Naive thymus-derived CD8-positive, alpha-beta T cell (primary cell): ENCODE measurements at regions not wholly inside any gene's neighbourhood (a gene's known extent, or its start where the extent isn't known, plus 50 kb on each side); places are given as distances from the start of the nearest gene placed in this dataset.
"Not testable (repeated sequence)": the region's sequence is repeated elsewhere in the genome, so short reads cannot be mapped to it uniquely, and the experiment has no call there.

Experiments used
- ATAC-seq, 2 donors: fragments of 150-1000 bp; cut with Tn5 transposase in 1 of 2; sonication (Bioruptor Pico), chemical (Tn5 transposase) in 1 of 2; 1 replicate in 1 of 2; 2 replicates in 1 of 2; pipeline ENCODE4 v1.10.0; 2021; ENCODE audit warnings: mild to moderate bottlenecking in 2 of 2, moderate library complexity in 2 of 2
- POLR2A ChIA-PET: fragments of 350-600 bp; sonication (Branson Sonifier 250); formaldehyde crosslinking; loops from one replicate; lab custom pipeline; 2021; ENCODE audit warnings: antibody characterized with exemption; lab: Charles Lee
- DNase-seq, 10 donors: peaks; one replicate each; pipeline versions ENCODE4 v3.0.0 to v3.0.0-alpha.2; 2020 to 2022
- H3K27ac Mint-ChIP-seq, 10 donors: one replicate each; pipeline ENCODE4 v1.8.0; 2020 to 2022; ENCODE audit warnings: mild to moderate bottlenecking in 10 of 10, mixed read lengths in 10 of 10, moderate library complexity in 4 of 10, inconsistent platforms in 1 of 10
- H3K27me3 Mint-ChIP-seq, 5 donors: one replicate each; pipeline ENCODE4 v1.8.0; 2021 to 2022; ENCODE audit warnings: mixed read lengths in 5 of 5
- H3K36me3 Mint-ChIP-seq, 3 donors: one replicate each; pipeline ENCODE4 v1.8.0; 2020 to 2022; ENCODE audit warnings: mixed read lengths in 3 of 3, mild to moderate bottlenecking in 2 of 3, inconsistent platforms in 1 of 3
- H3K4me1 Mint-ChIP-seq, 4 donors: one replicate each; pipeline ENCODE4 v1.8.0; 2021 to 2022; ENCODE audit warnings: mixed read lengths in 4 of 4
- H3K4me3 Mint-ChIP-seq, 10 donors: one replicate each; pipeline ENCODE4 v1.8.0; 2020 to 2022; ENCODE audit warnings: mild to moderate bottlenecking in 10 of 10, mixed read lengths in 10 of 10, moderate library complexity in 6 of 10, inconsistent platforms in 1 of 10
- H3K9me3 Mint-ChIP-seq, 9 donors: one replicate each; pipeline ENCODE4 v1.8.0; 2020 to 2022; ENCODE audit warnings: mixed read lengths in 9 of 9, mild to moderate bottlenecking in 3 of 9, inconsistent platforms in 1 of 9, moderate library complexity in 1 of 9

- no peak for ATAC-seq
- Mint-ChIP-seq H3K4me3 (no peak overlapping the region), H3K27me3 (no peaks in the 10 kb centered on the region), H3K9me3 (peaks cover 0 to 6% (median 0%) of the 10 kb centered on the region in 9 donors), H3K36me3 (peaks cover 0 to 1% (median 0%) of the 10 kb centered on the region in 3 donors), H3K27ac (no peak overlapping the region), H3K4me1 (peaks cover 0 to 12% (median 0%) of the 10 kb centered on the region in 4 donors)
- POLR2A ChIA-PET, result interaction anchor here (0.7 kb wide), 1 partner anchor 740 kb away, joined by 3 read pairs; the partner anchor contains the start of gene CLINT1
- no peak for DNase-seq
These were observed 500.6 kb downstream of the EBF1 start for GRCh38 chr5:158599157-158599556.

- H3K36me3 Mint-ChIP-seq, result peaks cover 0 to 1% (median 0%) of the 10 kb centered on the region in 3 donors
- no peak for DNase-seq
- POLR2A ChIA-PET, result no interaction called here
- peaks cover 0 to 6% (median 0%) of the 10 kb centered on the region in 9 donors for H3K9me3 Mint-ChIP-seq
- H3K27ac Mint-ChIP-seq, result no peak overlapping the region
- H3K4me1 Mint-ChIP-seq, result peaks cover 2 to 18% (median 15%) of the 10 kb centered on the region in 4 donors
- H3K4me3 Mint-ChIP-seq, result no peak overlapping the region
- ATAC-seq, result no peak
- H3K27me3 Mint-ChIP-seq, result peaks cover 0 to 1% (median 0%) of the 10 kb centered on the region in 5 donors
These were observed 505.0 kb downstream of the EBF1 start for GRCh38 chr5:158594595-158595242.

GRCh38 chr5:158593925-158594324 lies 505.8 kb downstream of the EBF1 start:
- ATAC-seq, result no peak
- no peak for DNase-seq
- H3K27me3 Mint-ChIP-seq, result peaks cover 0 to 1% (median 0%) of the 10 kb centered on the region in 5 donors
- H3K4me3 Mint-ChIP-seq, result no peak overlapping the region
- POLR2A ChIA-PET, result no interaction called here
- H3K4me1 Mint-ChIP-seq, result peaks cover 2 to 19% (median 15%) of the 10 kb centered on the region in 4 donors
- H3K27ac Mint-ChIP-seq, result no peak overlapping the region
- peaks cover 0 to 6% (median 0%) of the 10 kb centered on the region in 9 donors for H3K9me3 Mint-ChIP-seq
- peaks cover 0 to 1% (median 0%) of the 10 kb centered on the region in 3 donors for H3K36me3 Mint-ChIP-seq

- no peaks in the 10 kb centered on the region for H3K36me3 Mint-ChIP-seq
- no peak overlapping the region for H3K4me3 Mint-ChIP-seq
- no peak overlapping the region for H3K27ac Mint-ChIP-seq
- H3K4me1 Mint-ChIP-seq, result peaks cover 2 to 19% (median 10%) of the 10 kb centered on the region in 4 donors
- DNase-seq (no peak), ATAC-seq (no peak)
- POLR2A ChIA-PET, result no interaction called here
- H3K9me3 Mint-ChIP-seq, result peaks cover 0 to 2% (median 0%) of the 10 kb centered on the region in 9 donors
- H3K27me3 Mint-ChIP-seq, result peaks cover 0 to 1% (median 0%) of the 10 kb centered on the region in 5 donors
These were observed 508.3 kb downstream of the EBF1 start for GRCh38 chr5:158591301-158591863.

GRCh38 chr5:158590746-158591300 lies 508.9 kb downstream of the EBF1 start:
- Mint-ChIP-seq H3K36me3 (peaks cover 0 to 5% (median 3%) of the 10 kb centered on the region in 3 donors), H3K27me3 (peaks cover 0 to 3% (median 0%) of the 10 kb centered on the region in 5 donors), H3K4me3 (no peak overlapping the region), H3K9me3 (peaks cover 1 to 7% (median 4%) of the 10 kb centered on the region in 9 donors), H3K27ac (no peak overlapping the region), H3K4me1 (peaks cover 2 to 19% (median 10%) of the 10 kb centered on the region in 4 donors)
- ATAC-seq (no peak), DNase-seq (no peak)
- POLR2A ChIA-PET, result no interaction called here

- Mint-ChIP-seq H3K9me3 (peaks cover 7 to 16% (median 12%) of the 10 kb centered on the region in 9 donors), H3K4me3 (no peak overlapping the region), H3K4me1 (peaks cover 2 to 19% (median 10%) of the 10 kb centered on the region in 4 donors), H3K27ac (peak overlapping the region in 1 of 10 donors; percentile 68), H3K36me3 (peaks cover 0 to 14% (median 12%) of the 10 kb centered on the region in 3 donors), H3K27me3 (peaks cover 0 to 3% (median 0%) of the 10 kb centered on the region in 5 donors)
- POLR2A ChIA-PET, result no interaction called here
- no peak for ATAC-seq
- DNase-seq, result no peak
These were observed 509.8 kb downstream of the EBF1 start for GRCh38 chr5:158589939-158590338.

GRCh38 chr5:158588617-158589016 lies 511.1 kb downstream of the EBF1 start:
- Mint-ChIP-seq H3K27me3 (peaks cover 0 to 3% (median 0%) of the 10 kb centered on the region in 5 donors), H3K36me3 (peaks cover 0 to 18% (median 12%) of the 10 kb centered on the region in 3 donors), H3K4me1 (peaks cover 2 to 18% (median 9%) of the 10 kb centered on the region in 4 donors), H3K9me3 (peaks cover 8 to 21% (median 18%) of the 10 kb centered on the region in 9 donors), H3K27ac (no peak overlapping the region), H3K4me3 (no peak overlapping the region)
- DNase-seq (no peak), ATAC-seq (no peak)
- POLR2A ChIA-PET, result no interaction called here

GRCh38 chr5:158586054-158586453 lies 513.7 kb downstream of the EBF1 start:
- H3K36me3 Mint-ChIP-seq, result peaks cover 0 to 18% (median 14%) of the 10 kb centered on the region in 3 donors
- POLR2A ChIA-PET, result no interaction called here
- H3K4me1 Mint-ChIP-seq, result peaks cover 2 to 10% (median 5%) of the 10 kb centered on the region in 4 donors
- H3K27me3 Mint-ChIP-seq, result peaks cover 0 to 3% (median 0%) of the 10 kb centered on the region in 5 donors
- no peak overlapping the region for H3K27ac Mint-ChIP-seq
- H3K9me3 Mint-ChIP-seq, result peaks cover 8 to 27% (median 22%) of the 10 kb centered on the region in 9 donors
- DNase-seq (no peak), ATAC-seq (no peak)
- no peak overlapping the region for H3K4me3 Mint-ChIP-seq

- H3K4me1 Mint-ChIP-seq, POLR2A ChIA-PET, H3K4me3 Mint-ChIP-seq, H3K27ac Mint-ChIP-seq, ATAC-seq, H3K27me3 Mint-ChIP-seq, DNase-seq: not testable (repeated sequence)
- Mint-ChIP-seq H3K36me3 (peaks cover 0 to 36% (median 26%) of the 10 kb centered on the region in 3 donors), H3K9me3 (peaks cover 14 to 61% (median 39%) of the 10 kb centered on the region in 9 donors)
These were observed 517.0 kb downstream of the EBF1 start for GRCh38 chr5:158582669-158583068.

GRCh38 chr5:158573829-158574228 lies 525.9 kb downstream of the EBF1 start:
- ATAC-seq (no peak), DNase-seq (no peak)
- no peaks in the 10 kb centered on the region for H3K4me1 Mint-ChIP-seq
- no peaks in the 10 kb centered on the region for H3K27me3 Mint-ChIP-seq
- H3K27ac Mint-ChIP-seq, result no peak overlapping the region
- POLR2A ChIA-PET, result no interaction called here
- H3K9me3 Mint-ChIP-seq, result peaks cover 0 to 15% (median 10%) of the 10 kb centered on the region in 9 donors
- no peak overlapping the region for H3K4me3 Mint-ChIP-seq
- peaks cover 0 to 4% (median 3%) of the 10 kb centered on the region in 3 donors for H3K36me3 Mint-ChIP-seq

- ATAC-seq, result no peak
- H3K4me3 Mint-ChIP-seq, result no peak overlapping the region
- no peak overlapping the region for H3K27ac Mint-ChIP-seq
- peaks cover 0 to 2% (median 0%) of the 10 kb centered on the region in 5 donors for H3K27me3 Mint-ChIP-seq
- H3K9me3 Mint-ChIP-seq, result no peaks in the 10 kb centered on the region
- H3K36me3 Mint-ChIP-seq, result no peaks in the 10 kb centered on the region
- H3K4me1 Mint-ChIP-seq, result no peaks in the 10 kb centered on the region
- POLR2A ChIA-PET, result no interaction called here
- no peak for DNase-seq
These were observed 529.2 kb downstream of the EBF1 start for GRCh38 chr5:158570502-158570901.

GRCh38 chr5:158569534-158569933 lies 530.2 kb downstream of the EBF1 start:
- Mint-ChIP-seq H3K4me1 (peaks cover 0 to 5% (median 0%) of the 10 kb centered on the region in 4 donors), H3K27ac (no peak overlapping the region), H3K36me3 (no peaks in the 10 kb centered on the region), H3K4me3 (no peak overlapping the region), H3K9me3 (no peaks in the 10 kb centered on the region), H3K27me3 (peaks cover 0 to 2% (median 0%) of the 10 kb centered on the region in 5 donors)
- DNase-seq, result no peak
- POLR2A ChIA-PET, result no interaction called here
- no peak for ATAC-seq
